Astrocyte (in vitro differentiated cells and primary cell): ENCODE measurements at regions not wholly inside any gene's neighbourhood (a gene's known extent, or its start where the extent isn't known, plus 50 kb on each side); places are given as distances from the start of the nearest gene placed in this dataset.

Experiments
- EZH2 ChIP-seq: IDR thresholded peaks from 2 replicates; pipeline ENCODE4 v1.6.1; 2012; ENCODE audit warnings: mild to moderate bottlenecking, low read length, inconsistent platforms; ENCODE audit not compliant: insufficient read depth
- TF ChIP-seq, protein P1 (sequence below): IDR thresholded peaks from 2 replicates; pipeline ENCODE4 v1.5.1; 2011; ENCODE audit warnings: low read depth, mild to moderate bottlenecking, inconsistent platforms, low read length, moderate library complexity; ENCODE audit not compliant: insufficient read depth

DNA sequence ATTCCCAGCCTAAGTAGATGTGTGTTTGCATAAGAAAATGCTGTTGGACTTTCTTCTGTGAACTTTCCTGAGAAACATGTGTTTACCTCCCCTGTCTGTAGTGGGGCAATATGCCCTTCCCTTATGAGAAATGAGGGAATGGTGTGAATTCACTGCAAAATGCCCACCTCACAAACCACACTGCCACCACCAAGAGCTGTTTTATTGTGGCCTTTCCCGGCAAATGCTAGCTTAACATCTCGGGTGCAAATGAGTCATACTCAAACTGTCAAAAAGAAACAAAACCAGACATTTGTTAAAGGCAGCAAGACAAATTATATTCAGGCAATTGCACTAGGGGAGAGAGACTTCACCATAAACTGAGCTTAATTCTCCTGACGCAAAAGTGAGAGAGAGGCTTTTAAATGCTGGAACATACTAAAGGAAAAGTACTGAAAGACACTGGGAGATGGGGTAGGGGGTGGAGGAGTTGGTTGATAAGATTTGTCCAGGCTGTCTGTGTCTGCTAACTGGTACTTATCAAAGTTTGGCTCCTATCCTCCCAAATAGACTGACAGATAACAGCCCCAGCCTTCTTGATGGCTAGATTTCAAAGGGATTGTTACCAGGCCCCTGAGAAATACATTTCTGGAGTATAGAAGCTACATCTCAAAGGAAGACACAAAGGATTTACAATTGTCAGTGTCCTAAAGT, 70.9 kb upstream of the OR5AK2 start:
- TF ChIP-seq, protein P1, sequence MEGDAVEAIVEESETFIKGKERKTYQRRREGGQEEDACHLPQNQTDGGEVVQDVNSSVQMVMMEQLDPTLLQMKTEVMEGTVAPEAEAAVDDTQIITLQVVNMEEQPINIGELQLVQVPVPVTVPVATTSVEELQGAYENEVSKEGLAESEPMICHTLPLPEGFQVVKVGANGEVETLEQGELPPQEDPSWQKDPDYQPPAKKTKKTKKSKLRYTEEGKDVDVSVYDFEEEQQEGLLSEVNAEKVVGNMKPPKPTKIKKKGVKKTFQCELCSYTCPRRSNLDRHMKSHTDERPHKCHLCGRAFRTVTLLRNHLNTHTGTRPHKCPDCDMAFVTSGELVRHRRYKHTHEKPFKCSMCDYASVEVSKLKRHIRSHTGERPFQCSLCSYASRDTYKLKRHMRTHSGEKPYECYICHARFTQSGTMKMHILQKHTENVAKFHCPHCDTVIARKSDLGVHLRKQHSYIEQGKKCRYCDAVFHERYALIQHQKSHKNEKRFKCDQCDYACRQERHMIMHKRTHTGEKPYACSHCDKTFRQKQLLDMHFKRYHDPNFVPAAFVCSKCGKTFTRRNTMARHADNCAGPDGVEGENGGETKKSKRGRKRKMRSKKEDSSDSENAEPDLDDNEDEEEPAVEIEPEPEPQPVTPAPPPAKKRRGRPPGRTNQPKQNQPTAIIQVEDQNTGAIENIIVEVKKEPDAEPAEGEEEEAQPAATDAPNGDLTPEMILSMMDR: no peak
- TF ChIP-seq EZH2: no peak
